ENCODE measurements at regions not wholly inside any gene's neighbourhood (a gene's known extent, or its start where the extent isn't known, plus 50 kb on each side); places are given as distances from the start of the nearest gene placed in this dataset.

- TF ChIP-seq CTCF (conservative IDR thresholded peaks at IDR 0.05 in 1 of 2, IDR thresholded peaks at IDR 0.05 in 1 of 2; ENCODE audit: extremely low read depth in 1 of 2, insufficient read depth in 1 of 2, low read depth in 1 of 2, low read length in 2 of 2) (no peak), EZH2 (IDR thresholded peaks at IDR 0.05; ENCODE audit: borderline replicate concordance, low read length) (no peak)
Measured at GRCh38 chr1:84754386-84754703, 64.1 kb upstream of the SSX2IP start.
